Spleen (tissue), 11 donors: ENCODE measurements at regions not wholly inside any gene's neighbourhood (a gene's known extent, or its start where the extent isn't known, plus 50 kb on each side); places are given as distances from the start of the nearest gene placed in this dataset.

ENCODE experiments used
- DNase-seq: peaks from one replicate; pipeline ENCODE4 v3.0.0-alpha.2; 2020
- H3K27ac ChIP-seq, 8 donors: fragments of 200-600 bp; sonication (generic) in 7 of 8; 1 replicate in 4 of 8; 2 replicates in 4 of 8; pipeline versions ENCODE4 v1.5.0 to v1.8.0; 2016 to 2021; ENCODE audit warnings: inconsistent platforms in 4 of 8, mild to moderate bottlenecking in 4 of 8, moderate library complexity in 1 of 8
- H3K27me3 ChIP-seq, 7 donors: fragments of 200-600 bp; sonication (generic) in 6 of 7; replicated peaks in 1 of 7; 1 replicate in 4 of 7; 2 replicates in 3 of 7; pipeline versions ENCODE4 v1.5.0 to v1.8.0; 2016 to 2021; ENCODE audit warnings: inconsistent platforms in 3 of 7, mild to moderate bottlenecking in 1 of 7
- H3K36me3 ChIP-seq, 6 donors: fragments of 200-600 bp; sonication (generic) in 5 of 6; 1 replicate in 4 of 6; 2 replicates in 2 of 6; pipeline versions ENCODE4 v1.5.0 to v1.8.0; 2016 to 2021; ENCODE audit warnings: inconsistent platforms in 2 of 6
- H3K4me1 ChIP-seq, 6 donors: fragments of 200-600 bp; sonication (generic) in 5 of 6; 1 replicate in 3 of 6; 2 replicates in 3 of 6; pipeline versions ENCODE4 v1.5.0 to v1.8.0; 2016 to 2021; ENCODE audit warnings: inconsistent platforms in 3 of 6
- H3K4me3 ChIP-seq, 8 donors: fragments of 200-600 bp; sonication (generic) in 7 of 8; 1 replicate in 4 of 8; 2 replicates in 4 of 8; pipeline versions ENCODE4 v1.5.0 to v1.8.0; 2016 to 2021; ENCODE audit warnings: inconsistent platforms in 4 of 8, mild to moderate bottlenecking in 4 of 8, moderate library complexity in 2 of 8
- H3K9me3 ChIP-seq, 8 donors: fragments of 200-600 bp; sonication (generic) in 7 of 8; 1 replicate in 4 of 8; 2 replicates in 4 of 8; pipeline versions ENCODE4 v1.5.0 to v1.8.0; 2016 to 2021; ENCODE audit warnings: inconsistent platforms in 4 of 8
- POLR2A ChIP-seq, 3 donors: fragments of 450-650 bp; IDR thresholded peaks; one replicate each; pipeline ENCODE4 v1.5.1; 2017; ENCODE audit warnings: antibody characterized with exemption in 3 of 3, mild to moderate bottlenecking in 1 of 3
- POLR2AphosphoS5 ChIP-seq, 3 donors: sonication (generic); formaldehyde crosslinking; IDR thresholded peaks; one replicate each; pipeline ENCODE4 v1.5.1; 2017; ENCODE audit warnings: antibody characterized with exemption in 3 of 3
- WGBS, 5 donors: extraction: QIAGEN DNeasy Blood & Tissue Kit in 3 of 5; methylation state at CpG; one replicate each; pipeline versions ENCODE4 v1.1.5 to v1.1.7; 2013 to 2018; 5-methylcytosine and 5-hydroxymethylcytosine counted together
- intact Hi-C: fragments of 100-400 bp; cut with DNase I; formaldehyde crosslinking; loops from one replicate; pipeline ENCODE4 v1.15.0; 2023; ENCODE audit warnings: low total_unique reads
- TF ChIP-seq, protein P1 (sequence below), 11 experiments: fragments of 200-600 bp in 7 of 11; fragments of 450-650 bp in 4 of 11; sonication (generic) in 4 of 11; IDR thresholded peaks in 8 of 11; conservative IDR thresholded peaks in 3 of 11; 1 replicate in 7 of 11; 2 replicates in 4 of 11; pipeline versions ENCODE4 v1.4.0 to v1.8.0; 2016 to 2021; ENCODE audit warnings: antibody characterized with exemption in 11 of 11, inconsistent platforms in 4 of 11, mild to moderate bottlenecking in 1 of 11
- donor health status: healthy with polysubstance abuse.
- donor health status: DM: no; HTN: no; CAD: no; lungs with moderate emphysema.
- donor health status: DM: no; HTN: no; CAD: no.
- donor health status: Bipolar disorder and iron deficiency.
- donor health status: healthy.
- donor health status: DM: no; HTN: no; CAD: no.
- donor health status: DM: yes; HTN: yes; CAD: no.

DNA sequence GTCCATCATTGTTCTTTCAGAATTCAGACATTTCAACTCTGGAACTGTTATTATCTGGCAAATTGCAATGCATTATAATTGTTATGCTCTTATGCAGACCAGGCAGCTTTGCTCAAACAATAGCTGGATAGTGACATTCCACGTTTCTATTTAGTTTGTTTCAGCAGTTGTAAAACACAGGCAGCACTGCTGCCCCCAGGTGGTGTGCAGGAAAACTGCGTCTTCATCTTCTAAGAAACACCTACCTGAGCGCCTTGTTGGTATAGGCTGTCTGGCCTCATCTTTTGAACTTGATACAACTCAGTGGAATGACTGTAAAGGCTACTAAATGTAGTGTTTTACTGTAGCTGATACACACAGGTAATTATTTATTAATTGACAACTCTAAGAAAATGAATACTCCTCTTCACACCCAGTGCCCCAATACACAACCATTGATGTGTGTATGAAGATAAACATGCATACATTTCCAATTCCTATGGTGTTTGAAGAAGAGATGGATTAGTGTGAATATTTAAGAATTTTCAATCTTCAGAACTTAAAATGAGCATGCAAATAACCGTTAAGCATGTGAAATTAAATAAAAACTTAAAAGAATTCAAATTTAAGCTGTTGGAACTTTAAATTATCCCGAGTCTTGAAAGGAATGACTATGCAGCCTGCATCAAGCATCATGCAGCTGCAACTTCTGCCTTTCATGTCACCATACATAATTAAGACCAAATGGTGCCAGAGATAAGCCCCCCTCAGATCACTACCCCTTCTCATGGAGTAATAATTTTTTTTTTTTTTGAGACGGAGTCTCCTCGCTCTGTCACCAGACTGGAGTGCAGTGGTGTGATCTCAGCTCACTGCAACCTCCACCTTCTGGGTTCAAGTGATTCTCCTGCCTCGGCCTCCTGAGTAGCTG lies 85.6 kb downstream of the CD8B2 start:
- Histone ChIP-seq H3K27me3 (peaks cover 0 to 4% (median 0%) of the 10 kb centered on the region in 7 donors), H3K4me3 (no peak overlapping the region), H3K27ac (no peak overlapping the region), H3K9me3 (no peaks in the 10 kb centered on the region), H3K36me3 (no peaks in the 10 kb centered on the region), H3K4me1 (peaks cover 0 to 4% (median 0%) of the 10 kb centered on the region in 6 donors)
- intact Hi-C loops = no loop called here
- 59 to 74% (median 72%) methylated on average over 8 of the region's 8 CpGs for whole genome bisulfite sequencing, 5 donors
- DNase-seq = no peak
- no peak for TF ChIP-seq POLR2A (IDR thresholded peaks at IDR 0.05)
- TF ChIP-seq, protein P1, sequence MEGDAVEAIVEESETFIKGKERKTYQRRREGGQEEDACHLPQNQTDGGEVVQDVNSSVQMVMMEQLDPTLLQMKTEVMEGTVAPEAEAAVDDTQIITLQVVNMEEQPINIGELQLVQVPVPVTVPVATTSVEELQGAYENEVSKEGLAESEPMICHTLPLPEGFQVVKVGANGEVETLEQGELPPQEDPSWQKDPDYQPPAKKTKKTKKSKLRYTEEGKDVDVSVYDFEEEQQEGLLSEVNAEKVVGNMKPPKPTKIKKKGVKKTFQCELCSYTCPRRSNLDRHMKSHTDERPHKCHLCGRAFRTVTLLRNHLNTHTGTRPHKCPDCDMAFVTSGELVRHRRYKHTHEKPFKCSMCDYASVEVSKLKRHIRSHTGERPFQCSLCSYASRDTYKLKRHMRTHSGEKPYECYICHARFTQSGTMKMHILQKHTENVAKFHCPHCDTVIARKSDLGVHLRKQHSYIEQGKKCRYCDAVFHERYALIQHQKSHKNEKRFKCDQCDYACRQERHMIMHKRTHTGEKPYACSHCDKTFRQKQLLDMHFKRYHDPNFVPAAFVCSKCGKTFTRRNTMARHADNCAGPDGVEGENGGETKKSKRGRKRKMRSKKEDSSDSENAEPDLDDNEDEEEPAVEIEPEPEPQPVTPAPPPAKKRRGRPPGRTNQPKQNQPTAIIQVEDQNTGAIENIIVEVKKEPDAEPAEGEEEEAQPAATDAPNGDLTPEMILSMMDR (IDR thresholded peaks at IDR 0.05 in 8 of 11, conservative IDR thresholded peaks at IDR 0.05 in 3 of 11) = peak in 5 of 11 experiments; percentile 34 to 51 (median 37)

DNA sequence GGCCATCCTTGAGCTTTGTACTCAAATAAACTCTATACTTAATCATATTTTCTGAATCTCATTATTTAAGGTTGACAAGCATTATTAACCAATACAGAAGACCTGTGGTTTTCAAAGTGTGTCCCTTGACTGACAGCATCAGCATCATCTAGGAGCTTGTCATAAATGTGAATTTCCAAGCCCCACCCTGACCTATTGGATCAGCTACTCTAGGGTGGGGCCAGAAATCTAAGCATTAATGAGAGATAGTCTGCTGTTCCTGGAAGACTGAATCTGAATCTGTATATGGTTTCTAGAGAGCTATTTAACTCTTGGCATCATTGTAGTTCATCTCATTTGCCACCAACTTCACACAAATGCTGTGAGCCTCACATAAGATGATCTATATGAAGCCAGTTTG lies 86.6 kb downstream of the CD8B2 start:
- no peaks in the 10 kb centered on the region for H3K36me3 ChIP-seq
- no peak for DNase-seq
- H3K27ac ChIP-seq = no peak overlapping the region
- H3K9me3 ChIP-seq = no peaks in the 10 kb centered on the region
- intact Hi-C loops = no loop called here
- no peak overlapping the region for H3K4me3 ChIP-seq
- H3K27me3 ChIP-seq = peaks cover 0 to 14% (median 0%) of the 10 kb centered on the region in 7 donors
- no peak for TF ChIP-seq POLR2AphosphoS5 (IDR thresholded peaks at IDR 0.05)
- TF ChIP-seq, protein P1 (IDR thresholded peaks at IDR 0.05 in 8 of 11, conservative IDR thresholded peaks at IDR 0.05 in 3 of 11) = no peak
- TF ChIP-seq POLR2A (IDR thresholded peaks at IDR 0.05) = no peak
- peaks cover 0 to 5% (median 0%) of the 10 kb centered on the region in 6 donors for H3K4me1 ChIP-seq

DNA sequence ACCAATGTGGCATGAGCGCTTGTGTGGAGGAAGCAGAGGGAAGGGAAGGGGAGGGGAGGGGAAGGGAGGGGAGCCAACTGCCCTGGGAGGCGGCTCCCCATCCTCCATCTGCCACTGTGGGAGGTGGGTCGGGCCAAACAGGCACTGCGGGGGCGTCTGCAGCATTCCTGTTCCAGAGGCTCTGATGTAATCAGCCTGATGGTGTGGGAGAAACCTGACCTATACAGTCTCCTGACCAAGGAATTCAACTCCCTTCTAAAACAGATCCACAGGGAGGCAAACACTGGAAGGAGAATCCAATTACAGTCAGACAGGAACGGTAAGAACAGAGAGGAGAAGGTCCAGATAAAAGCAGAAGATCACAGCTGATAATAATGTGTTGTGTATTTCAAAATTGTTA lies 88.8 kb downstream of the CD8B2 start:
- H3K9me3 ChIP-seq = no peaks in the 10 kb centered on the region
- no peaks in the 10 kb centered on the region for H3K36me3 ChIP-seq
- H3K27ac ChIP-seq = peak overlapping the region in 4 of 8 donors; percentile 8 to 41 (median 14)
- 65 to 79% (median 71%) methylated on average over 6 of the region's 6 CpGs for WGBS, 5 donors
- H3K4me1 ChIP-seq = peaks cover 7 to 27% (median 17%) of the 10 kb centered on the region in 6 donors
- DNase-seq = no peak
- TF ChIP-seq, protein P1 (IDR thresholded peaks at IDR 0.05 in 8 of 11, conservative IDR thresholded peaks at IDR 0.05 in 3 of 11) = no peak
- peak; percentile 42 to 63 (median 59) for TF ChIP-seq POLR2AphosphoS5 (IDR thresholded peaks at IDR 0.05)
- no peak overlapping the region for H3K4me3 ChIP-seq
- H3K27me3 ChIP-seq = peaks cover 0 to 25% (median 5%) of the 10 kb centered on the region in 7 donors
- intact Hi-C loops = no loop called here

DNA sequence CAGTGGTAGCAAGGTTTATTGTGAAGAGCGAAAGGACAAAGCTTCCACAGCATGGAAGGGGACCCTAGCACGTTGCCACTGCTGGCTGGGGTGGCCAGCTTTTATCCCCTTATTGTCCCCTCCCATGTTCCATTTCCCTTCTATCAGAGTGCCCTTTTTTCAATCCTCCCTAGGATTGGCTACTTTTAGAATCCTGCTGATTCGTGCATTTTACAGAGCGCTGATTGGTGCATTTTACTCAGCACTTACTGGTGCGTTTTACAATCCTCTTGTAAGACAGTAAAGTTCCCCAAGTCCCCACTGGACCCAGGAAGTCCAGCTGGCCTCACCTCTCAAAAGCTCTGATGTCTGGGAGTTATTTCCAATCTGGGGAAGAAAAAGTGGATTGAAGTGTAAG lies 90.1 kb downstream of the CD8B2 start:
- Histone ChIP-seq H3K27ac (peak overlapping the region in 4 of 8 donors; percentile 12 to 41 (median 30)), H3K36me3 (no peaks in the 10 kb centered on the region), H3K9me3 (no peaks in the 10 kb centered on the region), H3K4me1 (peaks cover 8 to 39% (median 22%) of the 10 kb centered on the region in 6 donors), H3K27me3 (peaks cover 0 to 38% (median 16%) of the 10 kb centered on the region in 7 donors), H3K4me3 (no peak overlapping the region)
- TF ChIP-seq, protein P1 (IDR thresholded peaks at IDR 0.05 in 8 of 11, conservative IDR thresholded peaks at IDR 0.05 in 3 of 11) = no peak
- TF ChIP-seq POLR2A (IDR thresholded peaks at IDR 0.05) = no peak
- TF ChIP-seq POLR2AphosphoS5 (IDR thresholded peaks at IDR 0.05) = no peak
- DNase-seq = no peak
- 83 to 98% (median 93%) methylated on average over 5 of the region's 5 CpGs for WGBS, 5 donors
- intact Hi-C loops = no loop called here
